ENCODE measurements at regions not wholly inside any gene's neighbourhood (a gene's known extent, or its start where the extent isn't known, plus 50 kb on each side); places are given as distances from the start of the nearest gene placed in this dataset.

GRCh38 chr2:226333388-226333787 lies 466.2 kb downstream of the IRS1 start:
- TF ChIP-seq, protein P1, sequence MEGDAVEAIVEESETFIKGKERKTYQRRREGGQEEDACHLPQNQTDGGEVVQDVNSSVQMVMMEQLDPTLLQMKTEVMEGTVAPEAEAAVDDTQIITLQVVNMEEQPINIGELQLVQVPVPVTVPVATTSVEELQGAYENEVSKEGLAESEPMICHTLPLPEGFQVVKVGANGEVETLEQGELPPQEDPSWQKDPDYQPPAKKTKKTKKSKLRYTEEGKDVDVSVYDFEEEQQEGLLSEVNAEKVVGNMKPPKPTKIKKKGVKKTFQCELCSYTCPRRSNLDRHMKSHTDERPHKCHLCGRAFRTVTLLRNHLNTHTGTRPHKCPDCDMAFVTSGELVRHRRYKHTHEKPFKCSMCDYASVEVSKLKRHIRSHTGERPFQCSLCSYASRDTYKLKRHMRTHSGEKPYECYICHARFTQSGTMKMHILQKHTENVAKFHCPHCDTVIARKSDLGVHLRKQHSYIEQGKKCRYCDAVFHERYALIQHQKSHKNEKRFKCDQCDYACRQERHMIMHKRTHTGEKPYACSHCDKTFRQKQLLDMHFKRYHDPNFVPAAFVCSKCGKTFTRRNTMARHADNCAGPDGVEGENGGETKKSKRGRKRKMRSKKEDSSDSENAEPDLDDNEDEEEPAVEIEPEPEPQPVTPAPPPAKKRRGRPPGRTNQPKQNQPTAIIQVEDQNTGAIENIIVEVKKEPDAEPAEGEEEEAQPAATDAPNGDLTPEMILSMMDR (IDR thresholded peaks at IDR 0.05; ENCODE audit: control insufficient read depth, extremely low read depth, insufficient read depth) = no peak
- H3K4me3 ChIP-seq (ENCODE audit: low read depth, low read length) = no peak overlapping the region
- DNase-seq (ENCODE audit: low read depth) = no peak

GRCh38 chr2:226330206-226330605 lies 469.4 kb downstream of the IRS1 start:
- no peak for DNase-seq (ENCODE audit: low read depth)
- TF ChIP-seq, protein P1 (IDR thresholded peaks at IDR 0.05; ENCODE audit: control insufficient read depth, extremely low read depth, insufficient read depth) = no peak
- no peak overlapping the region for H3K4me3 ChIP-seq (ENCODE audit: low read depth, low read length)

DNA sequence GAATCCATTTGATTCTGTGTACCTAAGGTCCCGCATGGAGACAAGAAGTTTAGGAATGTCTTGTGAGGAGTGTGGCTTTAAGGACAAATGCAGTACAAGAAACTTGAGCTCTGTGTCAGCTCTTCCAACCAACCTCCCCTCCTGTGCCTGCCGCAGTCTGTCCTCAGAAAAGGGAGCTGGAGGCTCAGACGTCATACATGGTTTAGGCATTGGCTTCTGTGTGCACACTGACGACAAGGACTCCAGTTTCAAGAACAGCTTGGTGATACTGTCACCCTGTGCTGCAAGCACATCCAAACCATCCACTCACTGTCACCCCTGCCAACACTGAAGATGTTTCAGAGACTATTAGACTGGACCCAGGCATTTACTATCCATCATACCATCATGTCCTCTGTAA lies 470.4 kb downstream of the IRS1 start:
- TF ChIP-seq, protein P1 (IDR thresholded peaks at IDR 0.05; ENCODE audit: control insufficient read depth, extremely low read depth, insufficient read depth) = no peak
- no peak for DNase-seq (ENCODE audit: low read depth)

GRCh38 chr2:226327830-226328229 lies 471.8 kb downstream of the IRS1 start:
- DNase-seq (ENCODE audit: low read depth) = no peak
- TF ChIP-seq, protein P1 (IDR thresholded peaks at IDR 0.05; ENCODE audit: control insufficient read depth, extremely low read depth, insufficient read depth) = no peak
- no peak overlapping the region for H3K4me3 ChIP-seq (ENCODE audit: low read depth, low read length)

More for the DNA sequence above, 470.4 kb downstream of the IRS1 start:
- no peak overlapping the region for H3K4me3 ChIP-seq (ENCODE audit: low read depth, low read length)

DNA sequence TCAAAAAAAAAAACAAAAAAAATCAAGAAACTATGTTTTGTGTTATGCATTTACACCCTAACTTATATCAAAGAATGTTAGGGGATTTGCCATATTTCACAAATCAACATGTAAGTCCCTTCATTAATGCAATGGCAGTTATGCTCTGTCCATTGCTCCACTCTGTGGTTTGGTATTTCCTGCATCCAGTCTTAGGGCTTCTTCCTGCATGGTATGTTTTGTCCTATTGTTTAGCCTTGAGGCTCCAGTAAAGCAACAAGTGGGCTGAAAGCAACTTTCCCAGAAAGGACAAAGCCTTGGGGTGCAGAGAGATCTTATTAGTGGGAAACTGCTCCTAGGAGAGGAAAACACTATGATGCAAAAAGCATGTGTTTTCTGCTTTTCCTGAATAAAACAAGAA lies 474.1 kb downstream of the IRS1 start:
- TF ChIP-seq, protein P1 (IDR thresholded peaks at IDR 0.05; ENCODE audit: control insufficient read depth, extremely low read depth, insufficient read depth) = no peak
- DNase-seq (ENCODE audit: low read depth) = no peak
- no peak overlapping the region for H3K4me3 ChIP-seq (ENCODE audit: low read depth, low read length)

GRCh38 chr2:226320076-226320948 lies 479.3 kb downstream of the IRS1 start:
- TF ChIP-seq, protein P1 (IDR thresholded peaks at IDR 0.05; ENCODE audit: control insufficient read depth, extremely low read depth, insufficient read depth) = no peak
- DNase-seq (ENCODE audit: low read depth) = no peak

GRCh38 chr2:226317970-226318369 lies 481.6 kb downstream of the IRS1 start:
- DNase-seq (ENCODE audit: low read depth) = no peak
- TF ChIP-seq, protein P1 (IDR thresholded peaks at IDR 0.05; ENCODE audit: control insufficient read depth, extremely low read depth, insufficient read depth) = no peak
- H3K4me3 ChIP-seq (ENCODE audit: low read depth, low read length) = no peak overlapping the region

More at GRCh38 chr2:226320076-226320948, 479.3 kb downstream of the IRS1 start:
- H3K4me3 ChIP-seq (ENCODE audit: low read depth, low read length) = no peak overlapping the region

Measured in LNCaP clone FGC (cell line).